ENCODE measurements at regions not wholly inside any gene's neighbourhood (a gene's known extent, or its start where the extent isn't known, plus 50 kb on each side); places are given as distances from the start of the nearest gene placed in this dataset.

- DNase-seq = peak; percentile 53
Observed at GRCh38 chr2:145194673-145195072, 674.8 kb upstream of the ZEB2 start.

- DNase-seq = no peak
Observed at GRCh38 chr2:145190031-145190703, 670.2 kb upstream of the ZEB2 start.

- no peak for DNase-seq
Observed at GRCh38 chr2:145186303-145186702, 666.4 kb upstream of the ZEB2 start.

- DNase-seq = no peak
Observed at GRCh38 chr2:145185696-145186095, 665.8 kb upstream of the ZEB2 start.

GRCh38 chr2:145184741-145185651 is 665.1 kb upstream of the ZEB2 start:
- DNase-seq = peak; percentile 38

GRCh38 chr2:145169285-145169684 is 649.4 kb upstream of the ZEB2 start:
- DNase-seq = no peak

- DNase-seq = no peak
Observed at GRCh38 chr2:145168091-145168490, 648.2 kb upstream of the ZEB2 start.

GRCh38 chr2:145166731-145167302 is 646.9 kb upstream of the ZEB2 start:
- no peak for DNase-seq

GRCh38 chr2:145161656-145162055 is 641.7 kb upstream of the ZEB2 start:
- no peak for DNase-seq

GRCh38 chr2:145160855-145161254 is 640.9 kb upstream of the ZEB2 start:
- no peak for DNase-seq

GRCh38 chr2:145159676-145160075 is 639.8 kb upstream of the ZEB2 start:
- DNase-seq = no peak

GRCh38 chr2:145157741-145158591 is 638.0 kb upstream of the ZEB2 start:
- DNase-seq = peak; percentile 70

GRCh38 chr2:145157036-145157675 is 637.2 kb upstream of the ZEB2 start:
- DNase-seq = no peak

GRCh38 chr2:145156199-145156598 is 636.3 kb upstream of the ZEB2 start:
- DNase-seq = no peak

GRCh38 chr2:145155196-145155595 is 635.3 kb upstream of the ZEB2 start:
- DNase-seq = no peak

- DNase-seq = no peak
Observed at GRCh38 chr2:145154731-145155130, 634.8 kb upstream of the ZEB2 start.

- DNase-seq = no peak
Observed at GRCh38 chr2:145146691-145147090, 626.8 kb upstream of the ZEB2 start.

- no peak for DNase-seq
Observed at GRCh38 chr2:145144131-145144728, 624.3 kb upstream of the ZEB2 start.

GRCh38 chr2:145141981-145142380 is 622.1 kb upstream of the ZEB2 start:
- no peak for DNase-seq

- no peak for DNase-seq
Observed at GRCh38 chr2:145140658-145141057, 620.7 kb upstream of the ZEB2 start.

GRCh38 chr2:145138626-145139025 is 618.7 kb upstream of the ZEB2 start:
- no peak for DNase-seq

- DNase-seq = no peak
Observed at GRCh38 chr2:145137901-145138300, 618.0 kb upstream of the ZEB2 start.
